SHP77 treated with DMSO at 0.1 percent for 48 hours (cell line): ENCODE measurements at regions not wholly inside any gene's neighbourhood (a gene's known extent, or its start where the extent isn't known, plus 50 kb on each side); places are given as distances from the start of the nearest gene placed in this dataset.
A peak's percentile ranks its signal among the peaks of the same experiment; 100 is the strongest.
"Not testable (repeated sequence)": the region's sequence is repeated elsewhere in the genome, so short reads cannot be mapped to it uniquely, and the experiment has no call there.

Experiments
- DNase-seq: peaks from one replicate; lab custom pipeline; 2025; lab: John Stamatoyannopoulos, UW

GRCh38 chr10:5268743-5269142 is 72.1 kb downstream of the AKR1C4 start:
- DNase-seq: no peak

- no peak for DNase-seq
These were observed 73.2 kb downstream of the AKR1C4 start for GRCh38 chr10:5269791-5270190.

GRCh38 chr10:5271526-5271925 is 74.9 kb downstream of the AKR1C4 start:
- DNase-seq: no peak

- DNase-seq: no peak
These were observed 75.6 kb downstream of the AKR1C4 start for GRCh38 chr10:5272065-5272803.

- no peak for DNase-seq
These were observed 78.2 kb downstream of the AKR1C4 start for GRCh38 chr10:5274795-5275194.

- DNase-seq: no peak
These were observed 83.4 kb upstream of the UCN3 start for GRCh38 chr10:5281356-5281755.

- no peak for DNase-seq
These were observed 82.6 kb upstream of the UCN3 start for GRCh38 chr10:5282137-5282536.

GRCh38 chr10:5283305-5284158 is 81.2 kb upstream of the UCN3 start:
- DNase-seq: peak; percentile 75

GRCh38 chr10:5284311-5285057 is 80.3 kb upstream of the UCN3 start:
- peak; percentile 41 for DNase-seq

- DNase-seq: no peak
These were observed 79.6 kb upstream of the UCN3 start for GRCh38 chr10:5285186-5285585.

- DNase-seq: no peak
These were observed 76.4 kb upstream of the UCN3 start for GRCh38 chr10:5288359-5288758.

GRCh38 chr10:5289228-5289627 is 75.5 kb upstream of the UCN3 start:
- DNase-seq: not testable (repeated sequence)

- peak; percentile 50 for DNase-seq
These were observed 73.1 kb upstream of the UCN3 start for GRCh38 chr10:5291501-5292195.

GRCh38 chr10:5292196-5292735 is 72.5 kb upstream of the UCN3 start:
- peak; percentile 63 for DNase-seq

GRCh38 chr10:5292970-5293369 is 71.8 kb upstream of the UCN3 start:
- not testable (repeated sequence) for DNase-seq

GRCh38 chr10:5293691-5294550 is 70.8 kb upstream of the UCN3 start:
- peak; percentile 61 for DNase-seq

GRCh38 chr10:5297466-5297865 is 67.3 kb upstream of the UCN3 start:
- no peak for DNase-seq

GRCh38 chr10:5297996-5298395 is 66.8 kb upstream of the UCN3 start:
- no peak for DNase-seq

- no peak for DNase-seq
These were observed 64.8 kb upstream of the UCN3 start for GRCh38 chr10:5299950-5300349.

GRCh38 chr10:5303504-5303903 is 61.3 kb upstream of the UCN3 start:
- no peak for DNase-seq

GRCh38 chr10:5305374-5305773 is 59.4 kb upstream of the UCN3 start:
- no peak for DNase-seq
